ACHN (cell line): ENCODE measurements at regions not wholly inside any gene's neighbourhood (a gene's known extent, or its start where the extent isn't known, plus 50 kb on each side); places are given as distances from the start of the nearest gene placed in this dataset.
"Not testable (repeated sequence)": the region's sequence is repeated elsewhere in the genome, so short reads cannot be mapped to it uniquely, and the experiment has no call there.

ENCODE experiments used
- DNase-seq: peaks from one replicate; pipeline ENCODE4 v3.0.0-alpha.2; 2015
- in situ Hi-C: cut with HindIII; loops from 2 replicates; pipeline ENCODE4 v1.10.0; 2017; ENCODE audit warnings: low sequenced_read_pairs, low pct_ligation_motif_present, low pct_unique_long_range_greater_than_20kb

GRCh38 chr3:91348064-91348463 lies 2240.6 kb downstream of the EPHA3 start:
- in situ Hi-C loops, DNase-seq: not testable (repeated sequence)

- DNase-seq, in situ Hi-C loops: not testable (repeated sequence)
These were observed 2241.7 kb downstream of the EPHA3 start for GRCh38 chr3:91349072-91349471.

- in situ Hi-C loops, DNase-seq: not testable (repeated sequence)
These were observed 2244.7 kb downstream of the EPHA3 start for GRCh38 chr3:91352161-91352560.

- DNase-seq, in situ Hi-C loops: not testable (repeated sequence)
These were observed 2251.9 kb downstream of the EPHA3 start for GRCh38 chr3:91359278-91359677.

- not testable (repeated sequence) for DNase-seq
These were observed 2275.9 kb downstream of the EPHA3 start for GRCh38 chr3:91383100-91383894.

GRCh38 chr3:91403938-91404337 lies 2296.5 kb downstream of the EPHA3 start:
- DNase-seq: not testable (repeated sequence)

More at GRCh38 chr3:91383100-91383894, 2275.9 kb downstream of the EPHA3 start:
- in situ Hi-C loops: not testable (repeated sequence)

GRCh38 chr3:91442063-91442462 lies 2334.6 kb downstream of the EPHA3 start:
- DNase-seq, in situ Hi-C loops: not testable (repeated sequence)

More at GRCh38 chr3:91403938-91404337, 2296.5 kb downstream of the EPHA3 start:
- in situ Hi-C loops: not testable (repeated sequence)

GRCh38 chr3:91442483-91442882 lies 2335.1 kb downstream of the EPHA3 start:
- DNase-seq, in situ Hi-C loops: not testable (repeated sequence)

- DNase-seq, in situ Hi-C loops: not testable (repeated sequence)
These were observed 2341.0 kb downstream of the EPHA3 start for GRCh38 chr3:91448379-91448778.

GRCh38 chr3:91466517-91466916 lies 2359.1 kb downstream of the EPHA3 start:
- DNase-seq, in situ Hi-C loops: not testable (repeated sequence)

GRCh38 chr3:91469251-91469650 lies 2361.8 kb downstream of the EPHA3 start:
- in situ Hi-C loops, DNase-seq: not testable (repeated sequence)

- peak; percentile 18 for DNase-seq
- in situ Hi-C loops: not testable (repeated sequence)
These were observed 2377.6 kb downstream of the EPHA3 start for GRCh38 chr3:91485026-91485425.

GRCh38 chr3:91485891-91486290 lies 2378.5 kb downstream of the EPHA3 start:
- DNase-seq, in situ Hi-C loops: not testable (repeated sequence)

- in situ Hi-C loops, DNase-seq: not testable (repeated sequence)
These were observed 2390.3 kb downstream of the EPHA3 start for GRCh38 chr3:91497712-91498111.

GRCh38 chr3:91499850-91500249 lies 2392.4 kb downstream of the EPHA3 start:
- in situ Hi-C loops, DNase-seq: not testable (repeated sequence)

GRCh38 chr3:91504874-91505273 lies 2397.5 kb downstream of the EPHA3 start:
- in situ Hi-C loops, DNase-seq: not testable (repeated sequence)
